HG03439 (cell line): ENCODE measurements at regions not wholly inside any gene's neighbourhood (a gene's known extent, or its start where the extent isn't known, plus 50 kb on each side); places are given as distances from the start of the nearest gene placed in this dataset.
"Not testable (repeated sequence)": the region's sequence is repeated elsewhere in the genome, so short reads cannot be mapped to it uniquely, and the experiment has no call there.

Source experiments
- ATAC-seq: cut with Tn5 transposase; IDR thresholded peaks from one replicate; pipeline ENCODE4 v1.9.1; 2021; ENCODE audit warnings: mild to moderate bottlenecking, moderate library complexity; ENCODE audit not compliant: unreplicated experiment

DNA sequence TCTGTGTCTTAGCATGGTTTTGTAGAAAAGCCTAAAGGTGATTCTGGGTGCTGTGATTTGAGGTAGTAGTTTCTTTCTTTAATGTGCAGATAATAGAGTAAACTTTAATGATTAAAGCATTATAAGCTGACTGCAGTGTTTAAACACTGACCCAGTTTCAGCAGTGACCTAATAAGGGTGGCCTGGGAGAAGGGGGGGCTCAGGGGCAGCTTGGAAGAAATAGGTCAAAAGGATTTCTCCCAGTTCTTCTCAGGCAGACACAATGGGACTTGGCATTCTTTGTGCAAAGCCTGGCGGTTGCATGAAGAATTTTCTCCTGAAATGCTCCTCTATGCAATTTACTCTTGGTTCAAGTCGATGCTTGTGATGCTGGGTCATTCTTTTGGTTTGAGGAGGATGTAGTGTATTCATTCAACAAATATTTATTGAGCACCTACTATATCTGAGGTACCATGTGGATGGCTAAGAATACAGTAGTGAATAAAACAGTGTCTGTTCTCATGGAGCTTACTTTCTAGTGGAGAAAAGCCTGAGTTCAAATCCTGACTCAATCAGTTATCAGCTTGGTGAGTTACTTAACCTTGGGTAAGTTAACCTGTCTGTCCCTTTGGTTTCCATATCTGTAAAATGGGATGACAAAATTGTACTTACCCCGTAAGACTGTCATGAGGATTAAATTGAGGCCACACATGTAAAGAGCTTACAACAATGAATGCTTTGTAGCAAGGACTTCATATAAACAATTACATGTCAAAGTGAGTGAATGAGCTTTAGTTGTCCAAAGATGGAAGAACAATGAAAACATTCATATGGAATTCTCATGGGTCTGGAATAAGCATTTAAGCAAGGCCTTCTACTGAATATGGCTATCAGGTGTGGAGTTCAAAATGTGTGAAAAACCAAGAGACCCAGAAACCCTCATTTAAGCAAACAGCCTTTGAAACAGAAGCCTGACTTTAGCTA, 210.2 kb downstream of the KCNRG start:
- no peak for ATAC-seq

DNA sequence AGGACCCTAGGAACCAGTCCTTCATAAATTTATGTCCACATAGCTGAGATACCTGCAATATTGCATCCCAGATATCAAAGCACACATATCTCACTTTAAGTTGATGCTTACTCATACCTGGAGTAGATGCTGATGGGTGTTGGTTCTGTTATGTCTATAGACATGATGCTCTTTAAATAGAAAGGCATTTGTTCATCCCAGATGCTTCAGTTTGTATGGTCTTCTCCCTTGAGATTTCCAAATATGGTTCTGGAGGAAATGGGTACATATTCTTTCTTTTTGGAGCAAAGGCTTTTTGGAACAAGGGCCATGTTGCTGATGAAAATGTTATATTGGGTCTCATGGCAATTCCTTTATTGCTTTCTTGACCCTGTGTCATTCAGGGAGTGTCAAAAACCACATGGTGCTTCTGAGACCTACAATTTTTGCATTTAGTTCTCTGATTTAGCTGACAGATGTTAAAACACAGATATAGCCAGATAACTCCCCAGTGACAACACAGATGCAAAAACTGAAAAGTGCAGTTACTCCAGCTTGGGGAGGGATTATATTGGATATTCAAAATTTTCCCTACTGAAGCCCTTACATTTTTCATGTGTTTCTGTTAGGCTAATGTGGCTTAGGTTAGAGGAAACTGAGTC, 211.4 kb downstream of the KCNRG start:
- peak; percentile 55 for ATAC-seq

DNA sequence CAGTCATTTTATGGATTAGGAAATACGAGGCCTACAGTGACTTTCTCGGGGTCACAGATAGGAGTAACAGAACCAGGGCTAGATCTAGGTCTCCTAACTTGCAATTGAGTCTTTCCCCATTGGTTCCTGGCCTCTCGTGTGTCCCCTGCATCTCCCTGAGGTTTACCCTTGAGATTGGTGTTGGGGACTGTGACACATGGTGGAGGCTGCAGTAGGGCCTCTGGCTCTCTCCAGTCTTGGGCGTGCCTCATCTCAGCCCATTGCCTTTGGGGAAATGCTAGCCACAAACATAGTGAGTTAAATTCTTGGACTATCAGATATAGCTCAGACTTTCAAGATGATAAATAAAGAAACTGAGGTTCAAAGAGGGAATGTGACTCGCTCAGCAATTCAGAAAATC, 212.1 kb downstream of the KCNRG start:
- ATAC-seq, result no peak

DNA sequence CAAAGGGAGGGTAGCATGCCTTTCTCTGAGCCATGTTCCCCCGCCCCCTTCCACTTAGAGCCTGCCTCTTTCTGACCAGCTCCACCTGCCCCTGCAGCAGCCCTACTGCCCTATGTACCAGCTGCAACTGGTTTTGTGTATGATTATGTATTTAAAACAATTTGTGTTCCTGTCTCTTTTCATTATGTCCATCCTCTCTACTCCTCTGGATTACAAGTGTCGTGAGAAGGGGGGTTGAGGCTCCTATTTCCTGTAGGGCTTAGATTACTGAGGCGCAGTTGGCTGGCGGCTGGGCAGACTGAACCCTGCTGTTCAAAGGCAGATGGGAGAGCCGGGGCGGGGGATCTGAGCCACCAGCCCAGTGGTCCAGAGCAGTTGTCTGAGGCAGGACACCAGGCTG, 213.3 kb downstream of the KCNRG start:
- ATAC-seq, result no peak

DNA sequence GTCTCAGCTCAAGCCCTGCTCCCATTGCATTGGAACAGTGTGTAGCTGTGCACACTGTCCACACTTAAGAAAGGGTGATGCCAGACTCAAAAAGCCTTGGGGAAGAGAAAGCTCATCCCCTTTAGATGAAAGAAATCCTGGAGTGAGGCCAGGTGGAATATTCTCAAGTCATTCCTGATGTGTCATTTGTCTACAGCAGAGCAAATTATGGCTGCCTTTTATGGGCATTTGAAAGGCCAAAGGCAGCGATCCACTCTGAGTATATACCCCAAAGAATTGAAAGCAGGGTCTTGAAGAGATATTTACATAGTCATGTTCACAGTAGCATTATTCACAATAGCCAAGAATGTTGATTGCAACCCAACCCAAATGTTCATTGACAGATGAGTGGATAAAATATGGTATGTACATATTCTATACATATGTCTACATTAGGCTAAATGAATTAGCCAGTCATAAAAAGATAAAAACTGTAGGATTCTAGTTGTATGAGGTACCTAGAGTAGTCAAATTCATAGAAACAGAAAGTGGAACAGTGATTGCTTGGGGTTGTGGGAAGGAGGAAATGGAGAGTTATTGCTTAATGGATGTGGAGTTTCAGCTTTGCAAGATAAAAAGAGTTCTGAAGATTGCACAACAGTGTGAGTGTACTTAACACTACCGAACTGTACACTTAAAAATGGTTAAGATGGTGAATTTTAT, 214.9 kb downstream of the KCNRG start:
- no peak for ATAC-seq

DNA sequence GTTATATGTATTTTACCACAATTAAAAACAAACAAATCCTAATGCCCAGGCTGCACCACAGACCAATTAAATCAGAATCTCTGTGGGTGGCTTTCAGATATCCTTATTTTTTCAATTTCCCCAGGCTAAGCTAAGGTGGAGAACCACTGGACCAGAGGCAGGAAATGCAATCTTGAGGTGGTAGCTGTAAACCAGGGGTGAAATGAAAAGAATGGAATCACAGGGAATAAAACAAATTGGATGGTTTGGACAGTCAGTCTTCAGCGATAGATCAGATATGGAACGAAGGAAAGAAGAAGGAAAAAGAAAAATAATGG, 215.4 kb downstream of the KCNRG start:
- ATAC-seq, result no peak

DNA sequence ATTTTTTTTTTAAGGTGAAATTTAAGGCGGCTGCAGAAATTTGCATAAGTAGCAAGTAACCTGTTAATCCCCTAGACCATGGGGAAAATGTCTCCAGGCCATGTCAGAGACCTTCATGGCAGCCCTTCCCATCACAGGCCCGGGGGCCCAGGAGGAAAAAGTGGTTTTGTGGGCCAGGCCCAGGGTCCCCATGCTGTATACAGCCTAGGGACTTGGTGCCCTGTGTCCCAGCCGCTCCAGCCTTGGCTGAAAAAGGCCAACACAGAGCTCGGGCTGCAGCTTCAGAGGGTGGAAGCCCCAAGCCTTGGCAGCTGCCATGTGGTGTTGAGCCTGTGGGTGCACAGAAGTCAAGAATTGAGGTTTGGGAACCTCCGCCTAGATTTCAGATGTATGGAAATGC, 218.3 kb downstream of the KCNRG start:
- not testable (repeated sequence) for ATAC-seq

DNA sequence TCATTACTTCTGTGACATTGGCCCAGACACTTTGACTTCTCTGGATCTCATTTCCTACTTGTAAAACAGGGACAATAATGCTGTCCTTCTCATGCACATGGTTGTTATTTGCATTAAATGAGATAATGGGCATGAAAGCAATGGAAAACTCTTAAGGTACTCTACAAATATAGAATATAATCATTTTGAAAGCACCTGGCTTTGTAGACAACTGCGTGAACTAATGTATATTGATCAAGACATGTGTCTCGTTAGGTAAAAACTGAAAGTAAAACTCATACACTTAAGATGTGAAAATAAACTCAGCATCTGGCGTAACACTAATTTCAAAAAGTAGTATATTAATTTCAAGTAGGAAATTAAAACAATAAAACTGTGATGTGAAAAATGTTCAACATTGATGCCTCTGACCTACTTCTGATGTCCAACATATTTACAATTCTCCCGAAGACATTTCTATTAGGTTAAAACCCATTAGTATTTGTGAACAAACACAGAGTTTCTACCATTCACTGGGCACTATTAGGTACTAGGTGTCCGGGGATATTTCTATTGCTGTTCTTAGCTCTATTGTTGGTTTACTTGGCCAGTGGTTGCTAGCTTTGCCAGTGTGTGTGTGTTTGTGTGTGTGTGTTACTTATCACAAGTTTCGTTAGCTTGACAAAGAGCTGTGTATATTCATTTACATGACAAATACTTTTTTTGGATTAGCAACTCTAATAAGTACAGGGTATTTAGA, 220.5 kb downstream of the KCNRG start:
- no peak for ATAC-seq

DNA sequence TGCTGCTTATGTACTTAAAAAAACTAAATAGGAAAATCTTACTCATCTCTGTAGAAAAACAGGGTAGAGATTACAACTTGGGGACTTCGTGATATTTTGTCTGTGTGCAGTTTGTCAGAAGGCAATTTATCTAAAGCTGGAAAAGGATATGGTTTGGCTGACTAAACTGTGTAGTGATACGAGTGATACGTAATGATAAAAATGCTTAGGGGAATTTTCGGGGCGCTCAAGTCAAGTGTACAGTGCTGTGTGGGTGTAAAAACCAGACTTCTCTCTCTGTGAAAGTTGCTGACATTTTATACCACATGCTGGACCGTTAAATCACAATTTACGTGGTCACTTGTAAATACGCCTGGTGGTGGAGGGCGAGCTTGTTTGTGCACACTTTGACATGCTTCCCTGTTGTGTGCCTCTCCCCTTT, 221.7 kb downstream of the KCNRG start:
- ATAC-seq, result peak; percentile 95

DNA sequence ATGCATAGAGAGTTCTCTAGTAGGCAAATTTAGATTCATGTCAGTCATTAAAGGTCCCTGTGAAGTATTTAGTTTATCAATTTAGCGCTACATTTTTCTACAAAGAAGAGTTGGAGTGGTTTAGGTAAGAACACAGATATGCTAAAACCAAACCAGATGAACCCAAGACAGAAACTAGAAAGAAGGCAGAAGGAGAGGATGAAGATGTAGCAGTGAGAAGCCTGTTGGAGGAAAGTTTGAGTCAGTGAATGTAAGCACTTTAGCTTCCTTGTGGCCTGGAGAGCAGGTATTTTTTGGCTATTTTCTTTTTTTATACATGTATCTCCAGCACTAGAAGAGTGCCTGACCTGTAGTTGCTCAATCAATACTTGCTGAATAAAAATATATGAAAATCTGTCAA, 223.7 kb downstream of the KCNRG start:
- no peak for ATAC-seq

DNA sequence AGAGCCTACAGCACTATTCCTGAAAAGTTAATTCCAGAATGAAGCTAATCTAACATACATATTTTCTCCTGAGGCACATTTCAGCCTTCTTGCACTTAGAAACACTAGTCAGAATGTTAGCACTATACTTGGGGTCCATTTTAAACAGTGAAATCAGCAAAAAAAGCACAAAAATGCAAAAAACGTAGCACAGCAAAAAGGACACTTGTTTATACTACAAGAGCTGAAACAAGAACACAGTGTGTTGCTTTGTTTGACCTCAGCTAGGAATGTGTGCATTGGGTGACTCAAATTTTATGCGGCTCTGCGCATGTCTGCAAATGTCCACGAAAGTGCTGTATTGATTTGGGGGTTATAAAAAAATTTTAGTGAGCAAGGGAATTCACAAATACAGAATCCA, 226.2 kb downstream of the KCNRG start:
- no peak for ATAC-seq

DNA sequence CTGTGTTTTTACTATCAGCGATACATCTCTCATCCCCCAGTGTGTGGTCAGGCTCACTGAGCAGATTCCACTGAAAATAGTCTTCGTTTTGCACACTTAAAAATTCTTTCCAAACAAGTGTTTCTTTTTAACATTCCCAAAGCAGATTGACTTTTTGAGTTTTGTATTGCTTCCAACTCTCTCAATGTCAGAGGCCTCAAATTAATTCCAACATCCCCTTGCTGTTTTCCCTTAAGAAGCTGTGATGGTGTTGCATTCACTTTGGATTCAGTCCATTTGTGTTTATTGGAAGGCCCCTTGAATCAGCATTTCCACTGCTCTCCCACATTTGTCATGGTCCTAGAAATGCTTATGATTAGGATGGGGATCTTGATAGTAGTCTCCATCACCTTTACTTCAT, 228.7 kb downstream of the KCNRG start:
- no peak for ATAC-seq

DNA sequence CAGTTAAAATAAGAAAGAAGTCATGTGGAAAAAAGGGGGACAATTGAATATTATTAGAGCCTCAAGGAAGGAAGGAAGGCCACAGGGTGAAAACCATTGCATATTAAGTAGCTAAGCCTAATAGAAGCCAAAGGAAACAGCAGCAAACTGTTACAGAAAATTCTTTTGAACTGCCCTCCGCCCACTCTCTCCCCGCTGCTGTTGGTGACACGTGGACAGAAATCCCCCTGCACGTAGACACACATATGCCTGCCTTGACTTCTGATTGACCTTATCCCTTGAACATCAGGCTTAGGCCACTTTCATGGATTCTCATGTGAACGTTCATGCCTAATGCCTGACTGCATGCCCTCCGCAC, 229.1 kb downstream of the KCNRG start:
- ATAC-seq, result peak; percentile 13

DNA sequence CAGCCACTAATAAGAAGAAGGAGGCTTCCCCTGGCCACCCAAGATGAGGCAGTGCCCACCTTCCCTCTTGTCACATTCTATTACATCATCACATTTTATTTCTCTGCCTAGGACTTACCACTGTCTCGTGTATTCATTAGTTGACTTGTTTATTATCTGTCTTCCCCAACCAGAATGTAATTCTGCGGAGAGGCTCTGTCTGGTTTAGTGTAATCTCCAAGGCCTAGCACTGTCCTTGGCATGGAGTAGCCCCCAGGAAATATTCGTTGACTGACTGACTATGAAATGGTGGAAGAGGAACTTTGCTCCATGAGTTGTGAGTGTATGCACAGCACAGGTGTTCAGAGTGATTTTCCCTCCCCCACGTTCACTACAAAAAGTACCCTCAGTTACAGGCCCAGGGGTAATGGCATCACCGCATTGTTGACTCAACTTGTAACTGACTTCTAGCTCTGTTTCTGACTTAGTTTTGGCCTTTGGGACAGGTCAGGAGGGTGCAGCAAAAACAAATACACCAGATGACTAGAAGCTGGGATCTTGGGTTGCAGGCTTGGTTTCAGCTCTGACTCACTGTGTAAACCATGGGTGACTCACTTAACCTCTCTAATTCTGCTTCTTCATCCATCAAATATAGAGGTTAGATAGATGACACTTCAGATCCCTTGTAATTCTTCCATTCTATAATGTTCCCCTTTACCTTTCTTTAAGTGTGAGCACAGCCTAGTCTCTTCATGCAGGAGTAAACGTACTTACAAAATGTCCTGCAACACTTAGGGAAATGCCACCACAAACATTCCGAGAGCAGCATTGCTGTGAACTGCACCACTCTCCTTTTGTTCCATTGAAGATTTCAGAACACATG, 229.7 kb downstream of the KCNRG start:
- ATAC-seq, result peak; percentile 92

DNA sequence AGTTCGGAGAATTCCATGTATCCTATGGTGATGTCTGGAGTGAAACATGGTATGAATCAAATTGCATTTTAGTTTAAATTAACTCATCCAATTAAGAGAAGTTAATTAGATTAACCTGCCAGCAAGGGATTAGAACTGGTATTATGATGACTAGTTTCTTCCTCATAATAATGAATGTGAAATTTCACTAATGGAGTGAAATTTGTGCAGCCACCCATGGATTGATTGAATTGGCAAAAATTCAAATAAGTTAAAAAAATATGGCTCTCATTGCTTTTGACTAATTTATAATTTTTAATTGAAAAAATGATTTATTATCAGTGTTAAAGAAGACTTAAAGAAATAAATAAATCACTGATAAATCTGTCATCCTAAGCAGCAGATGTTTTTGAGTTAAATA, 232.0 kb downstream of the KCNRG start:
- no peak for ATAC-seq

DNA sequence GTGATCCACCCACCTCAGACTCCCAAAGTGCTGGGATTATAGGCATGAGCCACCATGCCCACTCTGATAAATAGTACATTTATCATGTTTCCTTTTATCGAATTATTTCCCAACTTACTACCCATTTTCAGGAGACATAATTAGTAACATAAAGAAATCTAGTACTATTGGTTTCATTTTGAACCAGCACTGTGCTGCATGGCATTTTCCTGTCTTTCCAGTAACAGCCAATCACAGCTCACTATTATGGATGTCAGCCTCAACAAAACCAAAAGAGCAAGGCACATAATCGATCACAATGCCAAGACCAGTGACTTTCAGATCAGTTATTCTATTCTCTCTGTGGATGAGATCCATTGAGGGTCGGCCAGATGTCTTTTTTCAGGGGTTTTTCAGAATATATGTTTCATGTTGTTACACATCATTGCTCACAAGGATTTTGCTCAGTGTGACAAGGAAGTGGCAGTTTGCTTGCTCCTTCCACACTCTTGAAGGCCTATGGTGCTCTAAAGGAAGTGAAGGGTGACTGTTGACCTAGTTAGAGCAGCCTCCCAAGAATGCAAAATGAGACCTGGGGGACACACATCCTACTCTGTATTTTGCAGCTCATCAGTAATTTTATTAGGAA, 233.4 kb downstream of the KCNRG start:
- ATAC-seq, result no peak

DNA sequence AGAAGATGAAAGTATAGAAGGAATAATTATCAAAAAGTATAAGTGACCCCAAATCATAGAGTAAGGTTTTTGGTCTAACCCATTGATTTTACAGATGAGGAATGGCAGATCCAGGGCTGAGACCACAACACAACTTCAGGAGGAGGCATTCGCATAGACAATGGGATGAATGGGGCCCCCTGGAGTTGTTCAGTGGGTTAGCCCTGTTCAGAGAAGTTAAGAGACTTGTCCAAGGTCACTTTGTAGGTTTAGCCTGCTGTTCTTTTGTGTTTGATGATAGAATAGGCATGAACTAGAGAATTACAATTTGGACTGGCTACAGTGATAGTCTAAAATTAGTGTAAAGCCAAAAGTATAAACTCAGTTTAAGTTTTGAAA, 233.9 kb downstream of the KCNRG start:
- no peak for ATAC-seq

DNA sequence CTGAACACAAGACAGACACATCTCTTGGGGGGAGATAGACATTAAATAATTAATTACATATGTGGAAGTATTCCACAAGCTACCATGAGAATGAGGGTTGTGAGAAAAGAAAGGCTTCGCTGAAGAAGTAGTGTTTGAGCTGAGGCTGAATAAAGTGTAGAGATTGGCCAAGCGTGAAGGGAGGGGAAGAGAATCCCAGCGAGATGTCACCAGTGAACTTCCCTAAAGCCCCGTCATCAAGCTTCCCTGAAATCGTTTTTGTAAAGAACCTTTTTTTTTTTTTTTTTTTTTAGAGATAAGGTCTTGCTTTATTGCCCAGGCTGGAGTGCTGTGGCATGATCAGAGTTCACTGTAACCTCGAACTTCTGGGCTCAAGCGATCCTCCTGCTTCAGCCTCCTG, 235.2 kb downstream of the KCNRG start:
- no peak for ATAC-seq

DNA sequence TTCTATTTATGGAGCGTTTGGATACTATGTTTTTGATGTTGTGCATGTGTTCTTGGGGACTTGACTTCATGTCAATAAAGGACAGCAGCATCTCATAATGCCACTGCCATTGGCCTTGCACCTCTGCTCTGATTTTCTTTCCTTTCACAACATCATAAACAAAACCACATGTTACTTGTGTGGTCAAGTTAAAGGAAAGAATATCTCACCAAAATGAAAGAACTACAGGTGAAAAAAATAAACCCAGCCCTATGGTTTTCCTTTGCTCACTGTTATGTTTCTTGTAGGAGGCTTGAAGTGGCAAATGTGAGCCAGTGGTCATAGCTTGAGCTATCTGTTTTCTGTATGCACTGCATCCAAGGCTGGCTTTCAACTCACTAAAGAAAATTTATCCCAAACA, 240.4 kb downstream of the KCNRG start:
- no peak for ATAC-seq
